AG09319 (cell line): ENCODE measurements at regions not wholly inside any gene's neighbourhood (a gene's known extent, or its start where the extent isn't known, plus 50 kb on each side); places are given as distances from the start of the nearest gene placed in this dataset.

Experiments used
- DNase-seq: peaks from one replicate; pipeline ENCODE4 v3.0.0-alpha.2; 2010; ENCODE audit warnings: low read depth; ENCODE audit errors: extremely low read depth
- TF ChIP-seq, protein P1 (sequence below): IDR thresholded peaks from 2 replicates; pipeline ENCODE4 v1.5.1; 2011; ENCODE audit warnings: low read depth, mild to moderate bottlenecking, inconsistent platforms, low read length, moderate library complexity

- TF ChIP-seq, protein P1, sequence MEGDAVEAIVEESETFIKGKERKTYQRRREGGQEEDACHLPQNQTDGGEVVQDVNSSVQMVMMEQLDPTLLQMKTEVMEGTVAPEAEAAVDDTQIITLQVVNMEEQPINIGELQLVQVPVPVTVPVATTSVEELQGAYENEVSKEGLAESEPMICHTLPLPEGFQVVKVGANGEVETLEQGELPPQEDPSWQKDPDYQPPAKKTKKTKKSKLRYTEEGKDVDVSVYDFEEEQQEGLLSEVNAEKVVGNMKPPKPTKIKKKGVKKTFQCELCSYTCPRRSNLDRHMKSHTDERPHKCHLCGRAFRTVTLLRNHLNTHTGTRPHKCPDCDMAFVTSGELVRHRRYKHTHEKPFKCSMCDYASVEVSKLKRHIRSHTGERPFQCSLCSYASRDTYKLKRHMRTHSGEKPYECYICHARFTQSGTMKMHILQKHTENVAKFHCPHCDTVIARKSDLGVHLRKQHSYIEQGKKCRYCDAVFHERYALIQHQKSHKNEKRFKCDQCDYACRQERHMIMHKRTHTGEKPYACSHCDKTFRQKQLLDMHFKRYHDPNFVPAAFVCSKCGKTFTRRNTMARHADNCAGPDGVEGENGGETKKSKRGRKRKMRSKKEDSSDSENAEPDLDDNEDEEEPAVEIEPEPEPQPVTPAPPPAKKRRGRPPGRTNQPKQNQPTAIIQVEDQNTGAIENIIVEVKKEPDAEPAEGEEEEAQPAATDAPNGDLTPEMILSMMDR, result no peak
- no peak for DNase-seq
Measured at GRCh38 chr1:22352355-22352754, 99.3 kb upstream of the ZBTB40 start.

DNA sequence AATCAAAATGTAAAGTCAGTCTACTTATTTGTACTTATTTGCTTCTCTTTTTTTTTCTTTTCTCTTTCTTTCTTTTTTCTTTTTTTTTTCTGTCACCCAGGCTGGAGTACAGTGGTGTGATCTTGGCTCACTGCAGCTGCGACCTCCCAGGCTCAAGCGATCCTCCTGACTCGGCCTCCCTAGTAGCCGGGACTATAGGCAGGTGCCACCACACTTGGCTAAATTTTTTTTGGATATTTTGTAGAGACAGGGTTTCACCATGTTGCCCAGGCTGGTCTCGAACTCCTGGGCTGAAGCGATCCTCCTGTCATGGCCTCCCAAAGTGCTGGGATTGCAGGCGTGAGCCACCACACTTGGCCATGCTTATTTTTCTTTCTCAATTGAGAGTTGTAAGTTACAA lies 98.8 kb upstream of the ZBTB40 start:
- TF ChIP-seq, protein P1, result no peak

DNA sequence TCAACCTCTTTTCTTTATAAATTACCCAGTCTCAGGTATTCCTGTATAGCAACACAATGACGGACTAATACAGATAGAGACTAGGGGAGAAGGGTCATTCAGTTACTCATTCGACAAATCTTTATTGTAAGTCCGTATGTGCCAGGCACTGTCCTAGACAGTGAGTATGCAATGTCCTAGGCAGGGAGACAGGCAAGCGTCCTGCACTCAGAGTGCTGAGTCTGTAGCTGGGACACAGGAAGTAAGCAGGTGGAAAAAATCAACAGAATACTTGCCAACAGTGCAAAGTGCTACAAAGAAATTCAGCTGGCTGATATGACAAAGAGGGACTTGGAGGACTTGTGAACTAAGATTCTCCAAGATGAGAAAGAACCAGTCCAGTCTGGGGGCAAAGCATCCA lies 92.2 kb upstream of the ZBTB40 start:
- TF ChIP-seq, protein P1, result no peak
- no peak for DNase-seq

More for the DNA sequence above, 98.8 kb upstream of the ZBTB40 start:
- DNase-seq, result no peak

DNA sequence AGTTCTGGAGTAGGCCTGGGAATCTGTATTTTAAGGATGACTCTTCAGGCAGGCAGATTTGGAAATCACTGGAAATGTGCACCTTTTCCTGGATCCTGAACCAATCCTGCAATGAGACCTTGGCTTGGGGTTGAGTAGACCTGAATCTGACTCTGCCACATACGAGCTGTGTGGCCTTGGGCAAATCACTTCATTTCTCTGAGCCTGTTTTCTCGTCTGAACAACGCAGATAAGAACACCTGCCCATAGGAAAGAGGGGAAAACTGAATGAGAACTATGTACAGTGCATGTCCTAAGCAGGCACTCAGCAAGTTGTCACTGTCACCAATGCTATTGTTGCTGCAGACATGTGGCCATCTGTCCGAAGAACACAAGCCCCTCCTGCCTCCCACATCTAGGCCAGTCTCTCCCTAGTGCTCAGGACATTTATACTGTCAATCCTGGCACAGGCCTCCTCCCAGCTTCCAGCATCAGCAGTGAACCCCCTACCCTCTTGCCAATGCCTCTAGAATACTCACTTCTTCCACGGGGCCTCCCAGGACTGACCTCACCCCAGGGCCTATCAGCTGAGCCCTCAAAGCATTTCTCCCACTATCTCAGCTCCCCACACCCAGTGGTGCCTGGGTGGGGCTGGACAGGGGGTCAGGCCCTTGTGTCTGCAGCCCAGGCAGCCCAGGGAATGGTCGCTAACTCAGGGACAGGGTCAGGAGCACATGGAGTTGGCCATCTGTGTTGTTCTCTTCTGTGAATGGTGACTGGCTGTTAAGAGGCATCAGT lies 88.8 kb upstream of the ZBTB40 start:
- no peak for DNase-seq
- TF ChIP-seq, protein P1, result no peak

GRCh38 chr1:22363403-22364325 lies 88.0 kb upstream of the ZBTB40 start:
- TF ChIP-seq, protein P1, result no peak

DNA sequence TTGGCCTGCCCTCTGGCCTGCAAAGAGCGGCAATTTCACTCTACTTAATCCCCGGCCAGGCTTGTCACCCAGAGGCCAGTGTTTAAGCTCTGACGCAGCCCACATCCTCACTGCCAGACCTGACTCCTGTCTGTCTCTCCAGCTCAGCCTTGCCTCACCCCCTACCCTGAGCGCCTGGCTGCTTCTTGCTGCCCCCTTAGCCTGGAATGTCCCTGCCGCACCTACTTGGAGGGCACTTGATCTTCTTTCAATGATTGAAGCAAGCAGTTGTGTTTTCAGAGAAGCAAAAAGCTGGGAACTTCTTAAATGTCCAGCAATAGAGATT lies 87.4 kb upstream of the ZBTB40 start:
- DNase-seq, result no peak
- TF ChIP-seq, protein P1, result no peak

More at GRCh38 chr1:22363403-22364325, 88.0 kb upstream of the ZBTB40 start:
- no peak for DNase-seq

DNA sequence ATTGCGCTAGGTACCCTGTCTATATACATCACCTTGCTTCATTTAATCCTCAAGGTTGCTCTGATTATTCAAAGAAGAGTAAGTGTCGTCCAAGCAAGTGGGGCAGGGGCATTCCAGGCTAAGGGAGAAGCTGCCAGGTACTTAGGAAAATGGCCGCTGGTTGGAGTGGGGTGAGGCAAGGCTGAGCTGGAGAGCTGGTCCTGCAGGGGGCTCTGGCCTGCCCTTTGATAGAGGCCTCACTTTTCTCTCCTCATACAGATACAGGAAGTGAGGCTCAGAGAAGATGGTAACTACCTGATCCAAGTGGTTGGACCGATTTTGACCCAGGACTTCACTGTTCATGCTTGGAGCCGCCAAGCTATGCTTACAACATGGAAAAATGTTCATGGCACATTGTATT lies 86.9 kb upstream of the ZBTB40 start:
- no peak for DNase-seq
- TF ChIP-seq, protein P1, result no peak
